GM19025 (cell line): ENCODE measurements at regions not wholly inside any gene's neighbourhood (a gene's known extent, or its start where the extent isn't known, plus 50 kb on each side); places are given as distances from the start of the nearest gene placed in this dataset.
"Not testable (repeated sequence)": the region's sequence is repeated elsewhere in the genome, so short reads cannot be mapped to it uniquely, and the experiment has no call there.

Experiments used
- ATAC-seq: cut with Tn5 transposase; IDR thresholded peaks from one replicate; pipeline ENCODE4 v1.9.1; 2021; ENCODE audit warnings: mild to moderate bottlenecking, low read depth, moderate library complexity; ENCODE audit not compliant: unreplicated experiment

DNA sequence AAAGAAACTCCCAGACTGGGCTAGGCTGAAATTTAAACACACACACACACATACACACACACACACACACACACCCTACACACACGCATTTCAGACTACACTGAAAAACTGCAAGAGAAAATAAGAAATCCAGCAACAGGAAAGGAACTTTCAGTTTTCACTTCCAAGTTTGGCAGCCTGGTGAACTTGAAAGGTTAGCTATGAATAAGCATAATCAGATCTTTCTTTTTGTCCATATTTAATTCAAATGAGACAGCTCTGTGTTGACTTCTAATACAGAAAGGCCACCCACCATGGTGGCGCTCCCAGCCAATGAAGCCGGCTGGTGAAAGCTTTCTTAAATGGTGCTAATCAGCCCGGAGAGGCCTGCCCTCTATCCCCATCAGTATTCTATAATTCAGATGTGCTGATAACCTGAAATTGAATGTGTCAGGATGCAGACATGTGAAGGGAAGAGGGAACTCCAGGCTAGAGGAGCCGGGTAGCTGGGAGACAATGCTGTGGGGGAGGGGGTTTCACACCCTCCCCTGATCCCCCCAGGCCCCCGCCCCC is 108.3 kb upstream of the ZNF536 start:
- no peak for ATAC-seq

DNA sequence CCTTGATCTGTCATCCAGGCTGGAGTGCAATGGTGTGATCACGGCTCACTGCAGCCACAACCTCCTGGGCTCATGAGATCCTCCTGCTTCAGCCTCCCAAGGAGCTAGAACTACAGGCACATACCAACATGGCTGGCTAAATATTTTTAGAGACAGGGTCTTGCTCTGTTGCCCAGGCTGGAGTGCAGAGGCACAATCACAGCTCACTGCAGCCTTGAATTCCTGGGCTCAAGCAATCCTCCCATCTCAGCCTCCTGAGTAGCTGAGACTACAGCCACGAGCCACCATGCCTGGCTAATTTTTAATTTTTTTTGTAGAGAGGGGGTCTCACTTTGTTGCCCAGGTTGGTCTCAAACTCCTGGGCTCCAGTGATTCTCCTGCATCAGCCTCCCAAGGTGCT is 106.3 kb upstream of the ZNF536 start:
- ATAC-seq, result not testable (repeated sequence)

DNA sequence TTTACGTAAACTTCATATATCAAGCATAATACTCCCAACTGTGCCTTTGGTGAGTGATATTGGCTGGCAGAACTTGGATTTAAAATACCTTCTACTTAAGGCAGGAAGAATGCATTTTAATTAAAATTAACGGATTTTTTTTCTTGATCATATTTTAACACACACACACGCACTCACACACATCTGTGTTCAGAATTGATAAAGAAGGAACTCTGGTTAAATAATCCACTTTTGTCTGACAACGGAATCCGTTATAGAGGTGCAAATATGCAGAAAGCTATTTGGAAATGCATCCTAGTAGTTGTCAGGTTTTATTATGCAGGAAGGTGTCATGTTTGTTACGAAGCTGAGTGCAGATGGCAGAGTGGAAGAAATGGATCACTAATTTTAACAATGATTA is 105.5 kb upstream of the ZNF536 start:
- no peak for ATAC-seq

DNA sequence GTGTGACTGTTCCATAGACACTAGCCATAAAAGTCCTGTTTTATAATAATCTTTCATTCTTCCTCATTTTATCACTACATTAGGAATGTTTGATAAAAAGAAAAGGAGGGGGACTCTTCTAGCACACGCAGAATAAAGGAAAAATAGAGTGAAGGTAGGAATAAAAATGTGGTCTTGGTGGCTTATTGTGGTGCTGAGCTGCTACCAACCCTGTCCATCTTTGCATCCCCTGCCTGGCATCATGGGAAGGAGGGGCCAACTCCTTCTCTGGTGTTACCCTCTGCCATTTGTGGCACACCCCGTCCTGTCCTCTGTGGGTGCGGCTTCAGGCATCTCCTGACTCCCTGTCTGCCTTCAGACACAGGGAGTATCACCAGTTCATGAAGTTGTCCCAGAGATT is 104.9 kb upstream of the ZNF536 start:
- ATAC-seq, result no peak

DNA sequence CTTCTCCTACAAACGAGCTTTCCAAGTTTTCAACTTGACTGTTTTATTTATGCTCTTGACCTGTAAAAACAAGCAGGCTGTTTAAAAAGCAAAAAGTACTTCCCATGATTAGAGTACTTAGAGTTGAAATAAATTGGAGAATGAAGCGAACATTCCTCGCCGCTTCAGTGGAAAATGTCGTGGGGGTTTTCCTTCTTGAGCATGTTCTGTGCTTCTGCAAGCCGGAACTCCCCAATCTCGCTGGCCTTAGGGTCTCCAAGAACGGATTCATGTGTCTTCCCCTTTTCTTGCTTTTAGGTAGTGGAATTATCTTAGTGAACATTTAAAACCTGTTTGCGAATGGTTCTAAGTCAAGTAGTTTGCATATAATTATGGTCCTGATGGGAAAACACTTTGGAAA is 103.6 kb upstream of the ZNF536 start:
- ATAC-seq, result no peak

DNA sequence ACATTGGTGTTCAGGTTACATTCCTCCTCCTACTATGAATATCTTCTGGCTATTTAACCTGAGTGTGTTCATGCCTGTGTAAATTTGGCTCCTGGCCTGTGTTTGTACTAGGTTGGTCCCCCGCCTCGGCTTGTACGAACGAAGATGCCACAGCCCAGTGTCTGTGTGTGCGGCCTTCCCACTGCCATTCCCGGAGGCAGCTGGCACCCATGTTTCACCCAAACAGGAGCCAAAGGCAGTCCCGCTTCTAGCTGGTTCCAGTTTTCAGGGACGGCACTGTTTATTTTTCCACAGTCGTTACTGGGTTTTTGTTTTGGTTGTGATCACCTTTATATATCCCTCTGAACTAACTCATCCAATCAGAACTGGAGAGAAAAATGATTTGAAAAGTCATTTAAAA is 102.5 kb upstream of the ZNF536 start:
- ATAC-seq, result no peak

DNA sequence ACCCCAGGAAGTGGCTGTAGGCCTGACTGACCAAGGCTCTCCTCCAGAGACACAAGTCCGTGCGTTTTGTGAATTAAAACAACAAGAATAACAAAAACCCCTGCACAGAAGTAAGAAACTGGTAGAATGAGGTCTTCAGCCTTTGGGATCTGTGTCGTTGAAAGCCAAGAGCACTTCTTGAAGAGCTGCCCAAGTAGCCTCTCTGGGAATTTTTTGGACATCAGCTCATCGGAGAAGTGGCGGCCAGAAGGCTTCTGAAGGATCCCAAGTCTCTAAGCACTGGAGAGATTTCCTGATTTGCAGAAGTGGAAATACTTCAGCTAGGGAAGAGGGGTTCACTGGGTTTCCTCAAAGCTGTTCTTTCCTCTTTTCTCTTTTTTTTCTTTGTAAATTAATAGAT is 100.4 kb upstream of the ZNF536 start:
- no peak for ATAC-seq

DNA sequence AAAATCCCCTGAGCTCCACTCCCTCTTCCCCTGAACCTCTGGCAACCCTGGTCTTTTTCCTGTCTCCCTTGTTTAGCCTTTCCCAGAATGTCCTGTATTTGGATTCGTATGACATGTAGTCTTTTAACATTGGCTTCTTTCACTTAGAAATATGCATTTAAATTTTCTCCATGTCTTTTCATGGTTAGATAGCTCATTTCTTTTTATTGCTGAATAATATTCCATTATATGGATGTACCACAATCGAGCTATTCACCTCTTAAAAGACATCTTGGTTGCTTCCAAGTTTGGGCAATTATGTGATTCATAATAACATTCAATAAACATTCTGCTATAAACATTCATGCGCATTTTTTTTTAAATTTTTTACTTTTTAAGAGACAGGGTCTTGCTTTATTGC is 99.6 kb upstream of the ZNF536 start:
- ATAC-seq, result no peak

DNA sequence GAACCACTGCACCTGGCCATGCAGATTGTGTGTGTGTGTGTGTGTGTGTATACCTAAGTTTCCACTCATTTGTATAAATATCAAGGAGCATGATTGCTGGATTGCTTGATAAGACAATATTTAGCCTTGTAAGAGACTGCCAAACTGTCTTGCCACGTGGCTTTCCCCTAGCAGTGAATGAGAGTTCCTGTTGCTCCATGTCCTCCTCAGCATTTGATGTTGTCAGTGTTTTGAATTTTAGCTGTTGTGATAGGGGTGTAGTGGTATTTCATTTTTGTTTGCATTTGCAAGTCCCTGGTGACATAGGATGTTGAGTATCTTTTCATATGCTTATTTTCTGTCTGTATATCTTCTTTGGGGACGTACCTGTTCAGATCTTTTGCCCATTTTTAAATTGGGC is 99.0 kb upstream of the ZNF536 start:
- no peak for ATAC-seq

DNA sequence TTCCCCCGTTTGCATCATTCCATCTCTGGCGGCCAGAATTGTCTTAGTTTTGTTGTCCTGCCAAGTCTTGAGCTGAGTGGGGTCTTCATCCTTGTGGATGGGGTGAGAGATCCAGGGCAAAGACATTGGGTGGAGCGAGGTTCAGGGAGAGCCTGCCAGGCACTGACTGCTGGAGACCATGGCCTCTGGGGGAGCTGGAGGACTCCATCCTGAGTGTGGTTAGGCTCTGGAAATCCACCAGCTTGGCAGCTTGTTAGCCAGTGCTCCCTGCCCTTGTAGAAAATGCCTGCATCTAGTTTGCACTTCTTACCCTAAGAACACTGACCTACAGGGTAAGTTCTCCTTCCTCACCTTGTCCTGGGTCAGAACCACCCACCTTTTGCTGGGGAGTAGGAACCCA is 97.2 kb upstream of the ZNF536 start:
- ATAC-seq, result no peak

DNA sequence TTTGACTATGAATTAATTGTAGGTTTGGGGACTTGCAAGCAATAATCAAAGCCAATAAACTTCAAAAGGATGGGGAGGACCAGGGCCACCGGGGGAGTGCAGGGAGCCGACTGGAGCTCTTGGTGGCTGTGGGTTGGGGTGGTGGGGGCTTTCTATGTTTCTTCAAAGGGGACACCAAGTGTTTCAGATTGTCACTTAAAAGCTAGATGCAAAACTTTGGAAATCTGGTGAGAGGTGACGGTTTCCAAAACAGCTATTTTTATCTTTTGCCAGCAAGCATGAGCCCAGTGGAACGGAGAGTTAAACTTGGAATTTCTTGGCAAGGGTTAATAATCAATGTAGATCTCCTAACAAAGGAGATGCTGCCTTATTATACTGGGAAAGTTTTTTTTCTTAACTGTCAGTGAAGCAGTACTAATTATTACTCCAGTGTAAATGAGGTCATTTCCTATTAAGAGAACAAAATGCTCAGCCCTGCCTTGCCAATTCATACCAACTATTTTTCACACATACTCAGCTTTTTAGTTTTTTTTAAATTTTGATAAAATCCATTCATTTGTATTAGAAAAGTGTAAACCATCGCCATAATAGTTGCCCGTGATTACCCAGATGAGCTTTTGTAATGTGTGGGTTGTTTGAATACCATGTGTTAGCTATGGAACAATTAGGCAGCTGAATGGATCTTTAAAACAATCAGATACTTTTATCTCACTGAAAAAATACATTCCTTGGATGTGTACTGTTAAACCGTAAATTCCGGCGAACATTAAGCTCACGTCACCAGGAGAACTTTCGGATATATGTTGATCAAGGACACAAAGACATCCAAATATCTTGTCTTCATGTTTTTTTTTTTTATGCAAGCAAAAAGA is 95.9 kb upstream of the ZNF536 start:
- no peak for ATAC-seq

DNA sequence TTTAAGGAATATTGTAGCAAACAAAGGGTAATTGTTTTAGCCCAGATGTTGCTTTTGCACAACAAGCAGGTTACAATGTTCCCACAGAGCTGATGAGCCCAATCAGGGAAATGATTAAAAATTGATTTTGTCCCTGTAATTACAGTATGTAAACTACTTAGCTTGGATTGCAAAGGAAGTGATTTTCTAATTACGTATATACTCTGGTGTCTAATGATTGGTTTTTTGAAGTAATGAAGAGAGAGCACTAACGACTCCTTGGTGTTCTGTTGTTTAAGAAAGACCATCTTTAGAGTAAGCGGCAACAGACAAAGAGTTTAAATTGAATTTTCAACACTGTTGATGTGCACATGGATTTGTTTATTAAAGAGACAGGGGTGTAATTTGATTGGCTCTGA is 95.3 kb upstream of the ZNF536 start:
- ATAC-seq, result no peak

DNA sequence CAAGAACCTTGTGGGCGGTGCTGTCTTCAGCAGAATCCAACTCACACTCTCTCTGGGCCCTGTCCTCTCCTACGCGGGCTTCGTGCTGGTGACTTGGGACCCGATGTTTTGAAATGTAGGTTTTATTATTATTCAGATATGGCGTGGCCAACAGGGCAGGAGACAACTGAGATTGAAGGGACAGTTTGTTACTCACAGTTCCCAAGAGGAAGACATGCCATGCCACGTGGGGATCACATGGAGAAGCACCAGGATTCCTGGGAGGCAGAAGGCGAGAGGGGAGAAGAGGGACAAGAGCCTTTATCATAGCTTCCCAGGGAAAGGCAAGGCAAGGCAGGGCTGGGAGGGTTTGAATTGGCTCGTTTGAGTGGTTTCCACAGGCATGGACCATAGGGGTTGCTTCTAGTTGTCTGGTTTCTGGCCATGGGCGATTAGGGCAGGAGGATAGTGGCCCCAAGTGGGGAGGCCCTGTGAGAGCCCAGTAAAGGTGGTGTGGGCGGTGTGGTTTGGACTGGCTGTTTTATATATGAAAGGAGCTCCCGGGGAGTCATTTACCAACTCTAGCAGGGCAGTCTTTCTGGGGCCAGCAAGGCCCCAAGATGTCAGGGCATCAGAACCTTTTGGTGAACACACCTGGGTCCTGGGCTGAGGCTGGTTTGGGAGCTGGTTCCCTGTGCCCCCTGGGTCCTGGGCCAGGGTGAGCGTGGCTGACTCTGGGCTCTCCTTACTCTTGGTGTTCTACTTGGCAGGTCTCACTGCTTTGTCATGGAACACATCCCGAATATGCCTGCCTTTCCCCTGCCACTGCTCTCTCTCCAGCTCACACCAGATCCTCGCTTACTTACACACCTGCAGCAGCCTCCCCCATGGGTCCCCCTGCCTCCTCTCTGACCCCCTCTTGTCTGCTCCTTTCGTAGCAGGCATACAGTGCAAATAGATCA is 94.0 kb upstream of the ZNF536 start:
- no peak for ATAC-seq

DNA sequence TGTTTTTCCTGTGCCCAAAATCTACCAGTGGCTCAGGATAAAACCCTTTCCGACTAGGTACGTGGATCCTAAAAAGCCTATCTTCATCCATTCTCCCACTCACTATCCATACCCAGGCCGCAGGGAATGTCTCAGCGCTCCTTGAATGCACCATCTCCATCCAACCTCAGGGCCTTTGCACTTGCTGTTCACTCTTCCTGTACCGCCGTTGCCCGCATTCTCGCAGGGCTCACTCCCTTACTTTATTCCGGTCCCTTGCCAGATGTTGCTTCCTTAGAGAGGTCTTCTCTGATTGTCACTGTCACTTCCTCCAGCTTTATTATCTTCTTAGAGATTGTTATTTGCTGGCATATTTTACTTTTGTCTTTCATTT is 93.3 kb upstream of the ZNF536 start:
- no peak for ATAC-seq

DNA sequence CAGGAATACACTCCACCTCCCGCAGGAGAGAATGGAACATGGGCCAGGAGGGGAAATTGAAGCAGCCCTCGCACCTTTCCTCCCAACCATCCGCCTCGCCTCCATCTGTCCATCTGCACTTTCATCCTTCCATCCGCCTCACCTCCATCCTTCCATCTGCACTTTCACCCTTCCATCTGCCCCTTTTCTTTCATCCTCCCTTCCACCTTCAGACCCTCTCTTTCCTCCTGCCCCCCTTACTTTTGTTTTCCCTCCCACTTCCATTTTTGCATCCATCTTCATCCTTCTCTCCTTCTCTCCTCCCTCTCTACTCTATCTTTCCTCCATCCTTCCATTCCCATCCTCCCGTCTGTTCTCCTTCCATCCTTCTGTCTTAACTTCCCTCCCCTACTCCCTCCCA is 92.2 kb upstream of the ZNF536 start:
- no peak for ATAC-seq

DNA sequence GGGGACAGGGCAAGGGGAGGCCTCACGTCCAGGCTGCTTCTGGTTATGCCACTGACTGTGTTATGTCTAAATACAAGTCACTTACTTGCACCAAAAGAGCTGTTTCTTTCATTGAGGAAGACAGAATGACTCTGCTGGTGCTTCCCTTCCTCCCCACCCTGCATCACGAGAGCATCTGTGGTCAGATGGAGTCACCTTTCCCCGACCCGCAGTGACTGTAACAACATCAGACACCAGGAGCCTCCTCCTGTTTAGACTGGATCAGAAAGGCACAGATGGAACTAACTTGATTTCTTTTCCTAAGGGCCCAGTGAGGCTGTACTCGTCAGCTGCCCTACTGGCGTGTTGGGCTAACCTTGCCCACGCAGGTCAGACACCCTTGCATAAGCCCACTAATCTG is 90.3 kb upstream of the ZNF536 start:
- ATAC-seq, result no peak

DNA sequence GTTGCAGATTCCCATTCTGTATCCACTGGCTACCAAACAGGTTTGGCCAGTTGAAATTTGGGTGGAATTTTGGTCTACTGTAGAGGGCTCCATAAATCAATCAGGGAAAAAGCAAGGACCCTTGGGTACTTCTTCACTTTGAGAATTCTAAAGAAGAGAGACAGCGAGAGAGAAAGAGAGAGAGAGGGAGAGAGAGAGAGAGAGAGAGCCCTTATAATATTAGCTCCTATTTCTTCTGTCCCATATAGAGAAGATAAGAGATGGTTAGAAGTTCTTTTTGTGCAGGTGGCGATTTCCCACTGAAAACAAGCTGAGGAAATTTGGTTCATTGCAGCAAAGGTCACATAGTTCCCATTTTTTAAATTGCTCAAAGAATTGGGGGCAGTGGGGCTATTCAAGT is 88.6 kb upstream of the ZNF536 start:
- no peak for ATAC-seq

DNA sequence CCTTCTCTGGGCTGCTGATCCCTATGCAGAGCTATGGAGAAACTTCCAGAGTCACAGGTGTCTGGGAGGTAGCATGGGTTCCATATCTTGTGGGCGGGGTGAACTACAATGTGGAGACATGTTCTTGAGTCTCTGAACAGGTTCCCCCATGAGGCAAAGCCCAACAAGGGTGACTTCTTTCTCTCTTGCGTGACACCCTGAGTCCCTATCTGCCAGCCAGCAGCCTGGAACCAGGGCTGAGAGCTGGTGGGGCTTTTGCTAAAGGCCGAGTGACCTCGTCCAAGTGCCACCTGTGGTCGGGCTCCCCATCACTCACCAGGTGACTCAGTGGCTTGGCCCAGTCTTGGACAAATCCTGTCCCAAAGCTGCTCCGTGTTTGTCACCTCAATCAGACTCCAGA is 88.0 kb upstream of the ZNF536 start:
- ATAC-seq, result no peak

DNA sequence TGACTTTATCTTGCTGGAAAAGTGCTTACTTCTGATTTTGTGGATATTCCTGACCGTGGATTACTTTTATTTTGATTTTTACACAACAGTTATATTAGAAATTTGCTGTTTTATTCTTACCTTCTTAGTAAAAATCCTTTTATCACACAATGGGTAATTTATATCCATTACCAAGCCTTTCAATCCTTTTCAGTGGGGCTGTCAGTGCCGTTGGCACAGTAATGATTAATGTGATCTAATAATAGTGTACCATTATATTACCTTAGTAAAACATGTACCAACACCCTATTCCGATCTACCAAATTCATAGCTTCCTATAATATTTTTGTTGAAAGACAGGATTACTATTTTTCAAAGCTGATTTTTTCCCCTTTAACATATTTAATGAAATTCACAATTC is 87.3 kb upstream of the ZNF536 start:
- no peak for ATAC-seq

DNA sequence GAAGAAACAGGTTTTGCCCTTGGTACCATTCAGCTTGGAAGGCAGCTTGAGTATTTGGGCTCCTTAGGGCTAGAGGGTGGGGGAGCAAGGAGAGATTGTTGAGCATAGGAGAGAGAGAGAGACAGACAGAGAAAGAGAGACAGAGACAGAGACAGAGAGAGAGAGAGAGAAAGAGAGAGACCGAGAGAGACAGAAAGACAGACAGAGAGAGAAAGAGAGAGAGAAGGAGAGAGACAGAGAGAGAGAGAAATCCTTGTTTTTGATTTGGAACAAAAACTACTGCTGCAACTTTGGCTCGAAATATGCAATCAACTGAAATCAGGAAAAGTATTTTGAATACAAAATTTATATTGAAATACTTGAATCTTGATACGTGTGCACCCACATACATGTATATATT is 85.8 kb upstream of the ZNF536 start:
- ATAC-seq, result no peak

DNA sequence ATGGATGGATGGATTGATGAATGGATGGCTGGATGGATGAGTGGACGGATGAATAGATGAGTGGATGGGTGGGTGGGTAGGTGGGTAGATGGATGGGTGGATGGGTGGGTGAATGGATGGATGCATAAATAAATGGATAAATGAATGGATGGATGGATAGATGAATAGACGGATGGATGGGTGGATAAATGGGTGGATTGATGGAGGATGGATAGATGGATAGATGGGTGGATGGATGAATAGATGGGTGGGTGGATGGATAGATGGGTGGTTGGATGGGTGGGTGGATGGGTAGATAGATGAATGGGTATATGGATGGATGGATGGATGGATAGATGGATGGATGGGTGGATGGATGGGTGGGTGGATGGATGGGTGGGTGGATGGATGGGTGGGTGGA is 84.9 kb upstream of the ZNF536 start:
- no peak for ATAC-seq
